ENCODE measurements at regions not wholly inside any gene's neighbourhood (a gene's known extent, or its start where the extent isn't known, plus 50 kb on each side); places are given as distances from the start of the nearest gene placed in this dataset.

GRCh38 chr21:43347461-43348169 lies 79.3 kb downstream of the SIK1 start:
- Mint-ChIP-seq H3K9me3 (no peaks in the 10 kb centered on the region), H3K27ac (ENCODE audit: unreplicated experiment) (no peak overlapping the region), H3K27me3 (ENCODE audit: low read depth) (no peaks in the 10 kb centered on the region), H3K36me3 (ENCODE audit: low read depth) (no peaks in the 10 kb centered on the region), H3K4me3 (no peak overlapping the region), H3K4me1 (peaks cover under 1% of the 10 kb centered on the region)
- TF ChIP-seq CTCF (conservative IDR thresholded peaks at IDR 0.05) = no peak
- no peak for DNase-seq (ENCODE audit: low read depth, low spot score)

- no peak overlapping the region for H3K27ac Mint-ChIP-seq (ENCODE audit: unreplicated experiment)
- DNase-seq (ENCODE audit: low read depth, low spot score) = no peak
- no peaks in the 10 kb centered on the region for H3K27me3 Mint-ChIP-seq (ENCODE audit: low read depth)
Observed at GRCh38 chr21:43346551-43346950, 80.4 kb downstream of the SIK1 start.

GRCh38 chr21:43345746-43346409 lies 81.1 kb downstream of the SIK1 start:
- TF ChIP-seq CTCF (conservative IDR thresholded peaks at IDR 0.05) = no peak
- Mint-ChIP-seq H3K27ac (ENCODE audit: unreplicated experiment) (no peak overlapping the region), H3K4me1 (peaks cover 6% of the 10 kb centered on the region), H3K9me3 (no peaks in the 10 kb centered on the region), H3K36me3 (ENCODE audit: low read depth) (no peaks in the 10 kb centered on the region), H3K4me3 (no peak overlapping the region), H3K27me3 (ENCODE audit: low read depth) (no peaks in the 10 kb centered on the region)
- DNase-seq (ENCODE audit: low read depth, low spot score) = no peak

More at GRCh38 chr21:43346551-43346950, 80.4 kb downstream of the SIK1 start:
- Mint-ChIP-seq H3K9me3 (no peaks in the 10 kb centered on the region), H3K36me3 (ENCODE audit: low read depth) (no peaks in the 10 kb centered on the region), H3K4me3 (no peak overlapping the region), H3K4me1 (peaks cover 6% of the 10 kb centered on the region)
- TF ChIP-seq CTCF (conservative IDR thresholded peaks at IDR 0.05) = no peak

GRCh38 chr21:43345046-43345745 lies 81.7 kb downstream of the SIK1 start:
- Mint-ChIP-seq H3K36me3 (ENCODE audit: low read depth) (no peaks in the 10 kb centered on the region), H3K4me1 (peaks cover 6% of the 10 kb centered on the region), H3K4me3 (no peak overlapping the region)

More at GRCh38 chr21:43345046-43345745, 81.7 kb downstream of the SIK1 start:
- Mint-ChIP-seq H3K27ac (ENCODE audit: unreplicated experiment) (no peak overlapping the region), H3K27me3 (ENCODE audit: low read depth) (no peaks in the 10 kb centered on the region), H3K9me3 (no peaks in the 10 kb centered on the region)
- TF ChIP-seq CTCF (conservative IDR thresholded peaks at IDR 0.05) = no peak
- DNase-seq (ENCODE audit: low read depth, low spot score) = no peak

Measured in neural crest cell (in vitro differentiated cells).